ENCODE measurements at regions not wholly inside any gene's neighbourhood (a gene's known extent, or its start where the extent isn't known, plus 50 kb on each side); places are given as distances from the start of the nearest gene placed in this dataset.

DNA sequence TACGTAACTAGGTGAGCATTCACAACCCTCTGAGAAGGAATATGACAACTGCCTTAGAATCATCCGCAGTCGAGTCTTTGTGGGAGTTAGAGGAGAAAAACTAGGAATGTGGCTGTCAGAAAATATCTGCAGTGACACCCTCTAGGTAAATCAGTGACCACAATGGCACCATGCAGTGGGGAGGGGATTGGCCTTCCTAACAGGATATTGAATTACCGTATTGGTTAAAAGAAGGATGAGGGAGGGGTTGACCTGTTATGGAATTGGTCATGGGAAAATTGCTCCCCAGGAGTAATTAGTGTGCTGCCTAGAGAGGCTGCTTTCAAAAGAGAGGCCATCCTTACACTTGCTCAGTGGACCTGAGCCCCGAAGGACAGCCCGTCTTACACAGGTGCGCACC lies 205.6 kb upstream of the SOX1 start:
- TF ChIP-seq, protein P1, sequence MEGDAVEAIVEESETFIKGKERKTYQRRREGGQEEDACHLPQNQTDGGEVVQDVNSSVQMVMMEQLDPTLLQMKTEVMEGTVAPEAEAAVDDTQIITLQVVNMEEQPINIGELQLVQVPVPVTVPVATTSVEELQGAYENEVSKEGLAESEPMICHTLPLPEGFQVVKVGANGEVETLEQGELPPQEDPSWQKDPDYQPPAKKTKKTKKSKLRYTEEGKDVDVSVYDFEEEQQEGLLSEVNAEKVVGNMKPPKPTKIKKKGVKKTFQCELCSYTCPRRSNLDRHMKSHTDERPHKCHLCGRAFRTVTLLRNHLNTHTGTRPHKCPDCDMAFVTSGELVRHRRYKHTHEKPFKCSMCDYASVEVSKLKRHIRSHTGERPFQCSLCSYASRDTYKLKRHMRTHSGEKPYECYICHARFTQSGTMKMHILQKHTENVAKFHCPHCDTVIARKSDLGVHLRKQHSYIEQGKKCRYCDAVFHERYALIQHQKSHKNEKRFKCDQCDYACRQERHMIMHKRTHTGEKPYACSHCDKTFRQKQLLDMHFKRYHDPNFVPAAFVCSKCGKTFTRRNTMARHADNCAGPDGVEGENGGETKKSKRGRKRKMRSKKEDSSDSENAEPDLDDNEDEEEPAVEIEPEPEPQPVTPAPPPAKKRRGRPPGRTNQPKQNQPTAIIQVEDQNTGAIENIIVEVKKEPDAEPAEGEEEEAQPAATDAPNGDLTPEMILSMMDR (conservative IDR thresholded peaks at IDR 0.05 in 1 of 2, IDR thresholded peaks at IDR 0.05 in 1 of 2; ENCODE audit: extremely low read depth in 1 of 2, insufficient read depth in 1 of 2, low read depth in 1 of 2, low read length in 2 of 2): no peak
- no peak for TF ChIP-seq EZH2 (IDR thresholded peaks at IDR 0.05; ENCODE audit: borderline replicate concordance, low read length)

Measured in mammary epithelial cell (primary cell).